Superior temporal gyrus (tissue), 1 donor: ENCODE measurements at regions not wholly inside any gene's neighbourhood (a gene's known extent, or its start where the extent isn't known, plus 50 kb on each side); places are given as distances from the start of the nearest gene placed in this dataset.
"Not testable (repeated sequence)": the region's sequence is repeated elsewhere in the genome, so short reads cannot be mapped to it uniquely, and the experiment has no call there.

Source experiments
- DNase-seq: peaks from one replicate; pipeline ENCODE4 v3.0.0-alpha.2; 2016; ENCODE audit errors: extremely low spot score

GRCh38 chr16:66020046-66020445 is 346.4 kb upstream of the CDH5 start:
- DNase-seq, result no peak

- DNase-seq, result not testable (repeated sequence)
These were observed 347.0 kb upstream of the CDH5 start for GRCh38 chr16:66019502-66019901.

DNA sequence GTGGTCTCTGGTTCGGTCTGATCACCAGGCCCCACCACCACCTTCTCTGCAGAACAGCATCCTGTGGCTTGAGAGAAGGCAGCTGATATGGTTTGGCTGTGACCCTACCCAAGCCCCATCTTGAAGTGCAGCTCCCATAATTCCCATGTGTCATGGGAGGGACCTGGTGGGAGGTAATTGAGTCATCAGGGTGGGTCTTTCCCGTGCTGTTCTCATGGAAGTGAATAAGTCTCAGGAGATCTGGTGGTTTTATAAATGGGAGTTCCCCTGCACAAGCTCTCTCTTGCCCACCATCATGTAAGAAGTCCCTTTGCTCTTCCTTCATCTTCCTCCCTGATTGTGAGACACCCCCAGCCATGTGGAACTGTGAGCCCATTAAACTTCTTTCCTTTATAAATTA is 352.3 kb upstream of the CDH5 start:
- no peak for DNase-seq

DNA sequence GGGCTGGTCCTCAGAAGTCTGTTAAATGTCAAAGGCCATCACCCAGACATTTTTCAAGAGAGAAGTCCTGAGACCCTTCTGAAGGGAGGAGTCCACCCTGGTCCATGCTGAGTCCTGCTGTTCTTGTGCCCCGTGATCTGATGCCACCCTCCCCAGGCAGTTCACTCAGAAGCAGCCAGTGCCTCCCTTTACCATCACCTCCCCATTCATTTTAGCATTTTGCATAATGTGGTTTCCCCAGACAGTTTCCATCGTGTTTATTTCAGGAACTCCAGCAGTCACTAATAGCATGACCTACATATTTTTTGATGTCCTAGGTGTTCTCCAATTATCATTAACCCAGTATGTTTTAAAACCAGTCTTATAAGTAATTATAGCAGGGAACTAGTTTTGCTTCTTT is 353.0 kb upstream of the CDH5 start:
- no peak for DNase-seq

DNA sequence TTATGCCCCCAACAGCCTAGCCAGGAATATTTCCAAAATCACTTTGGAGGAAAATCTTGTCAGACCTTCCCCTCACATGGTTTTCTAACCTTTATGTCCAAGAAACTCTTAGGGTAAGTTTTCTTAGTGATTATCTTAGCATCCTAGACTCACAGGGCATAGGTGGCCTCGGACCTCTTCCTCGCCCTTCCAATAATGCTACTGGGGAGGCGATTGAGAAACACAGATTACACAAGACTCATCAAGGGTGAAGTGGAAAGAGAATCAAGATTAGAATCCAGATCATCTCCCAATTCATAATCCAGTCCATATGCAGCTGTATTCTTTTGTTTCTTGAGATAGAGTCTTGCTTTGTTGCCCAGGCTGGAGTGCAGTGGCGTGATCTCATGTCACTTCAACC is 358.4 kb upstream of the CDH5 start:
- no peak for DNase-seq

- DNase-seq, result no peak
These were observed 358.8 kb upstream of the CDH5 start for GRCh38 chr16:66007717-66008116.

- no peak for DNase-seq
These were observed 360.0 kb upstream of the CDH5 start for GRCh38 chr16:66006485-66006884.

DNA sequence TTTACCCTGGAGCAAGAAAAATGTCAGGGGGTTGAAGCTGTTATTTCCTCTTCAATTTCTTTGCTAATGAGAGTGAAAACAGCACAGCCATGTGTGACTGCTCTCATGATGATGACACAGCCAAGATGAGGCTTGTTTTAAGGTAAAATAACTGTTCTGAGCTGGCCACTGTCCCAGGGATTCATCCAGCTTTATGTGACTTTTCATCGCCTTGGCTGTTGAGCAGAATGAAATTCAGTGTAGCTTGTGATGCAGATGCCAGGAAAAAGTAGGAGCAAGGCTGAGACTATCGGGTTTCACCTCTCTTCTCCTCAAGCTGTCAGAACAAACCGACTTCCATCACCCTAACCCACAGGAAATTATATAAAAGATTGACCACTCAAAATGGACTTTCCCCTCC is 361.8 kb upstream of the CDH5 start:
- DNase-seq, result peak; percentile 24

GRCh38 chr16:66003201-66003600 is 363.3 kb upstream of the CDH5 start:
- DNase-seq, result no peak

GRCh38 chr16:66002601-66003000 is 363.9 kb upstream of the CDH5 start:
- DNase-seq, result no peak

GRCh38 chr16:66001432-66001831 is 365.1 kb upstream of the CDH5 start:
- DNase-seq, result no peak

DNA sequence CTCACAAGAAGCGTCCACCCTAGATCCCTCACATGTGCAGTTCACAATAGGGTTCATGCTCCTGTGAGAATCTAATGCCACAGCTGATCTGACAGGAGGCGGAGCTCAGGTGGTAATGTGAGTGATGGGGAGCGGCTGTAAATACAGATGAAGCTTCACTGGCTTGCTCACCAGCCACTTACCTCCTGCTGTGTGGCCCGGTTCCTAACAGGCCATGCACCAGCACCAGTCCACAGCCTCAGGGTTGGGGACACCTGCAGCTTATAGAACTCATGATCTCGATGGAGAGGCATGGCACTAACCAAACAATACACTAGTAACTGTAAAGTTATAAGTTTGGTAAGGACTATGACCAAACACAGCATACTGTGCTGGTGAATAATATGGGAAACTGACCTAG is 368.0 kb upstream of the CDH5 start:
- DNase-seq, result no peak

DNA sequence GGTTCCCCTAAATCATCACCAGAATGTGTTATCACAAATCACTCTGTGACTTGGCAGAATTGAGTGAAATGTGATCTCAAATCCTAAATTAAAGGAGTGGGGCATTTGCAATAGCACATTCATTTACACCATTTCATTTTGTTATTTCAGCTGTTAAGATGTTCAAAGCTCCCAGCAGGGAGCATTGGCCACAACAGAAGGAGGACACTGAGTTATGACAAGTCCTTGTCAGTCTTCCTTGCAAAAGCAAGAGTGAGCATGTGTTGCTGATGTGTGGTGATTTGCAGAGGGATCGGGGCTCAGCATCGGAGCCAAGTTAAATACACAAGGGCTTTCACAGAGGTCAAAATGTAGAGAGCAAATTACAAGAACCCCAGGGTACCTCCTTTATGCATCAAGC is 372.2 kb upstream of the CDH5 start:
- no peak for DNase-seq

DNA sequence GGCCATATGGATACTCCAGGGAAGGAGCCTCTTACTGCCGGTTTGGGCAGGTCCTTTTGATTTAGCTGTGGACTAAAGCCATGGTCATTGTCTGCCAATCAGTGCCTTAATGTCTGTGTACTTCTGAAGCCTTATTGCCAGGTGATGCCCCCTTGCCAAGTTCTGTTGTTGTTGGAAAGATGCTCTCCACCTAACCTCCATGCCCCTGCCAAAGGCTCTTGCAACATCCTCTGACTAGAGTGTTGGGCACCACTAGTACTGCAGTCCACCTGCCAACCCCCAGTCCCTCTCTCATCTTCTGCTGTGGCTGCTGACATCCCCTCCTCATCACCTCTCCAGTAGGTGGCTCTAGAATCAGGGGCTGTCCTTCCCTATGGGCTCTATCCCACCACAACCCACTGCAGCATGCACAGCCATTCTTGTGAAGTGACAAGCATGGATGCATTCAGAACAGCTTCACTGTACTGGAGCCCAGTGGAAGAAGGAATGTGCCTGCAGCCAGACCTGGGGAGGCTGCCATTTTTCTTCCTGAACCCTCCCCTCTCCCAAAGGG is 375.3 kb upstream of the CDH5 start:
- no peak for DNase-seq

- DNase-seq, result no peak
These were observed 376.5 kb upstream of the CDH5 start for GRCh38 chr16:65989861-65990604.

DNA sequence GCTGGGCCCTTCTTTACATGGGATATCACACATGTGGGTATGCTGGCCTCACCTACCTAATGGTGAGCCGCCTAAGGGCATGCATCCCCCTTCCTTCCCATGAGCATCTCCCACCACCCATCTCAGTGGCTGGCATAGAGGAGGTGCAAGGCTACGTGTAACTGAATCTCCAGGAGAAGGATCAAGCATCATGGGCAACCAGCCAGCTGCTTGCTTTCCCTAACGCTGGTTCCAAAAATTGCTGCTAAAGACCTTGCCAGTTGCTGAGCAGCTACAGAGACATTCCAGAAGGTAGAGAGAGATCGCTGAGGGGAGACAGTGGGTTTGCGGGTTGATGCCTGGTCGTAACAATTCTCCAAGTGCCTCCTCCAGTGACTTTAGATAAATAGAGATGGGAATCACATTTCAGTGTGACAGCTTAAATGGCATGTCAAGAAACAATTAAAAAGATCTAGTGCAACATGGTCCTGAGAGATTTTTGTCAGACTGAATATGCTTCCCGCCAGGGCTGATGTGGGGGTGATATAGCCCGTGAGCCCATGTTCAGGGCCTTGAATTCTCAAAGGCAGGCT is 378.4 kb upstream of the CDH5 start:
- no peak for DNase-seq

DNA sequence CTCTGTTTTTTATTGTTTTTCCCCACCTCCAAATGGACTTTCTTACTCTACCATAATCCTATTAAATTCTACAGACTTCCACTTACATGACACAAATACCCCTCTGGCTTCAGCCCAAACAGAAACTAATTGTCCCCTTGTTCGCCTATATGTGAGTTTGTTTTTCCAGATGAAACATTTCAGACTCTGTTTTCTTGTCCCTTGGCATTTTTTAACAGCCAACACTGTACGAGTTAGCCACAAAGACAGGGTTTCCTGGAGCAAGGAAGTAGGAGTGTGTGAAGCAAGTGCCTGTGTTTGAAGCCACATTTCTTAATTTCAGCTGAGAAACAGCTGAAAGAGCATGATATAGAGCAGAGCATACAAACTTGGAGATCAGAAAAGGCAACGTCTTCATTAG is 382.2 kb upstream of the CDH5 start:
- no peak for DNase-seq

GRCh38 chr16:65981057-65981456 is 385.4 kb upstream of the CDH5 start:
- DNase-seq, result no peak

DNA sequence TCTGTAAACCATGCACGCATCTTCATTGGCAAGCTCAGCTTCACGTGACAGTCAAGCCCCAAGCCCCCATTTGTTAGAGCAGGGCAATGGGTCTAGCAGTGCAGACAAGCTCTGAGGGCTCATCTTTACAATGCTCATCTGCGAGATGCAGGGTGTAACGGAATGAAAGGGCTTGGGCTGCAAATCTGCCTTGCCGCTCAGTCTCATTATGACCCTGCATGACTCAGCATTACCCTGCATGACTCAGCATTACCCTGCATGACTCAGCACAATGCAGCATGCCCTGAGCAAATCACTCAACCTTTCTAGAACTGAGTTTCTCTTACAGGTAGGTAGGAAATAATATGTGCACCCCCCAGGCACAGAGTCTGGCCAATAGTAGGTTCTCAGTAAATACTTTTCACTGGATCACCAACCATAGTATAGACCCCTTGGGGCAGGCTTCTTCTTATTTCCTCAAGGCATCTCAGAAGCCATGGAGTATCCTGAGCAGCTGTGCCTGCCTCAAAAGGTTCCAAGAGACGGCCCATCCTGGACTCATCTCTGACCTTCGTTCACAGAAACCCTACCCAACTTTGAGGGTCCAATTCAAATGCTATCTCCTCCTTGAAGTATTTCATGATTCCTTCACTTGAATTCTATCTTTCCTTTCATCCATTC is 391.3 kb upstream of the CDH5 start:
- DNase-seq, result no peak

GRCh38 chr16:65967376-65967775 is 399.1 kb upstream of the CDH5 start:
- DNase-seq, result no peak

- DNase-seq, result no peak
These were observed 400.9 kb upstream of the CDH5 start for GRCh38 chr16:65965628-65966027.

DNA sequence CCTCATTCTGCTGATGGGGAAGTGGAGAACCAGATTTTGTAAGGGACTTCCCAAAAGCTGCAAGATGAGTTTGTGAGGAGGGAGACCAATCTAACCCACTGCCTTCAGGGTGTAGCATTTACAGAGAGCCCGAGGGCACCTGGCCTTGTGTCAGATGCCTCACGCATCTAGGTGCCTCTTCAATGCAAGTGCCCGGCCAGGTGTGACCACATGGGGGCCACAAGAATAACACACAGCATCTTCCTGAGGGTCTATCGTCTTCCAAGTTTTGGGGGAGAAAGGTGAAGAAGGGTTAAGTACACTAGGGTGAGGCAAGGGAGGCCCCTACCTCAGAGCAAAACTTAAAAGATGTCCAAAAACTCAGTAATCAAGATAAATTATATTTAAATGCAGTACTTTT is 401.7 kb upstream of the CDH5 start:
- DNase-seq, result no peak
